HG02610 (cell line): ENCODE measurements at regions not wholly inside any gene's neighbourhood (a gene's known extent, or its start where the extent isn't known, plus 50 kb on each side); places are given as distances from the start of the nearest gene placed in this dataset.

Experiments
- ATAC-seq: cut with Tn5 transposase; IDR thresholded peaks from one replicate; pipeline ENCODE4 v1.9.1; 2021; ENCODE audit warnings: mild to moderate bottlenecking, moderate library complexity; ENCODE audit not compliant: unreplicated experiment

DNA sequence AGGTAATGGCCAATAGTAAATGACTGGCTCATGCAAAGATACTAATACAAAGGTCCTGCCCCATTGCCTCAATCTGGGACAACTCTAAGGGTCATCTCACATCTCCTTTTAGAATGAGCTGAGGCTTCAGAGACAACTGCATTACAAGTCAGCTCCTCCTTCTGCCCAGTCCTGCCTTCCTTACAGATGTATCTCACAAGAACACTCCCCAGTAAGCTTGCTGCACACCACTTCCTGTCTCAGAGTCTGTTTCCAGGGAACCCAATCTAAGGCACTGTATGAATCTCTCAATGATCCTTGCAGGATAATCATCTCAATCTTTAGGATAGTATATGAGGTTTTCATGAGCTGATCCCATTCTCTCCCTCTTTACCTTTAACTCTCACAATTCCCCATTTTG, 57.8 kb upstream of the ZDHHC17 start:
- ATAC-seq, result no peak

DNA sequence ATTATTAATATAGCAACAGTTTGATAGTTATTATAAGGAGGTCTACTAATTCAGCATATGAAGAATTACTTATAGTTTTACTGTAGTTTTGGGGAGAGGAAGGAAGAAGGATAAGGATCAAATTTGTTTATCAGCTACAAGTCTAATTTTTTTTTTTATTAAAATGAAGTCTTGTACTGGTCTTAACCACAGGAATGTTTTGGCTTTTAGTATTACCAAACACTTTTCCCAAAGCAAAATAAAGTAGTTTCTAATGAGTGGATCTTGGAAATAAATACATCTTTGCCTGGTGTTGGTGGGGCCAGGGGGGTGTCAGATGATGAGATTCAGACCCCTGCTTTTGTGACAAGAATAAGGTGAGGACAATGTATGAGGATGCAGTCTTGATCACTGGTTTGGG, 57.2 kb upstream of the ZDHHC17 start:
- ATAC-seq, result no peak

DNA sequence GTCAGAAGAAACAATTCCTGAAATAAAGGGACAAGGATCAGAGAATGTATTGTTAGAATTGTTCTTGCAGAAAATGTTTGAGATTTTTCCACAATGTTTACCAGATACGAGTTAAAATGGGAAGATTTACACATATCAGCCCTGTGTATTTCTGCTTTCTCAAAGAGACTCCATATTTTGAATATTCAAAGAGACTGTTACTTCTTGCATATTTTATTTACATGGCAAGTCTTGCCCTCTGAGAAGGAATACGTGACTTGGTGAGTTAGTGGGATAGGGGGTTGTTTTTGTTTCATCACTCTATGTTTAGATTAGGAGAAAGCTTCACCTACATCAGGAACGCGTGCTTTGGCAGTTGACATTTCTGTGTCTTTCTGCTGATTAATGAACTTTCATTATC, 56.1 kb upstream of the ZDHHC17 start:
- no peak for ATAC-seq

- no peak for ATAC-seq
These were observed 55.6 kb upstream of the ZDHHC17 start for GRCh38 chr12:76708296-76708695.

GRCh38 chr12:76711241-76711640, 52.7 kb upstream of the ZDHHC17 start:
- no peak for ATAC-seq

GRCh38 chr12:76713130-76713529, 50.8 kb upstream of the ZDHHC17 start:
- no peak for ATAC-seq

GRCh38 chr12:76713986-76714385, 49.9 kb upstream of the ZDHHC17 start:
- ATAC-seq, result no peak
